ENCODE measurements at regions not wholly inside any gene's neighbourhood (a gene's known extent, or its start where the extent isn't known, plus 50 kb on each side); places are given as distances from the start of the nearest gene placed in this dataset.

DNA sequence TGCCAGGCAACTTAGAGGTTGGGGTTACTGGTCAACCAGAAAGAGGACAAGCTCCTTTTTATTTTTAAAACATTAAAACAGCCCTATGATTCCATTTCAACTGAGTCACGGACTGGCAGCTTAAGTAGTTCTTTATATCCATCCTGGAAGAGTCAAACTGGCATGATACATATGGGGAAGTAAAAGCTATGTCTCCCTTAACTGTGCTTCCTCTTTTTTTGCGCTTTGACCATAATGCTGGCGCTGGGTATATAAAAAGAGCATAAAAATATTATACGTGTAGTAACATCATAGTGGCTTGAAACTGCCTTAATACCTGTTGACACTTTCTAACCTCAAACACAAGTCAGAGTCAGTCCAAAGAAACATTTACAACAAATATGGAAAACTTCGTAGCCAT lies 274.4 kb downstream of the CSNK1G3 start:
- Mint-ChIP-seq H3K27me3 (peaks cover 8% of the 10 kb centered on the region), H3K4me3 (no peak overlapping the region), H3K9me3 (peaks cover 11% of the 10 kb centered on the region), H3K4me1 (peaks cover 11% of the 10 kb centered on the region), H3K36me3 (no peaks in the 10 kb centered on the region), H3K27ac (no peak overlapping the region)
- no peak for ATAC-seq

DNA sequence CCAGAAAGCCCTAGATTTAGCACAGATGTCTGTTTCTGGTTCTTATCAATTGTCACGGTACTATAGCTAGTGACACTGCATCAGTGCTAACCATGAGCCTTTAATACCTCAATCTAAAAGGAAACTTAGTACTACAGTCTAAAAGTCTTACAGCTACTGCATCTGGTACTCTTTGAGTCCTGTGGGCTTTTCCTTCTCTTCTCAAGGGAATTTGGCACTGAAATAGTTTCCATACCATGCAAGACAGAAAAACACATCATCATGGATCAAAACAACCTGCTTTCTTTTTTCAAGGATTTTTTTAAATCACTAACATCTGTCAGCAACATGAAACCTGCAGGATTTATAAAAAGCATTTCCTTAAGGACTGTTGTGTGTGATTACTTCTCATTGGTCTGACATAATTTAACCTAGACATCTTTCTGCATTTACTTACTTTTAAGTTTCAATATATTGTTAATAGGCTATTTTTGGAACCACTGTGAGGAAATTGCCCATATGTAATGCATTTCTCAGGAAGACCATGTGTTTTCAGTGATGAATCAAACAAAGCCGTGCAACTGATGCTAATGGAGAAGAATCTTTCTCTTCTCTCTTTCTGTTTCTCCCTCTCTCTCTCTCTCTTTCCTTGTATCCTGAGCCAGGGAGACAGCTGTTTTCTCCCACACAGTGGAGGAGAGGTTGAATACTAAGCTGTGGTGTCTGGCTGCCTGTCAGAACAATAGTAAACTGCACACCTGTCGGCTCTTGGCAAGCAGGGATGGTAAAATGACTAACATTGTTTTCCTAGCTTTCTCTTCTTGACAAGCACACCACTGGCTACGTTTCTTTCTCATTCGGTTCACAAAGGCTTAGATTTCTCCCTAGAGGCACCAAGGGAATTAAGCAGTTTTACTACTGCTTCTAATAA lies 273.4 kb downstream of the CSNK1G3 start:
- H3K27ac Mint-ChIP-seq = no peak overlapping the region
- H3K4me1 Mint-ChIP-seq = peaks cover 11% of the 10 kb centered on the region
- H3K27me3 Mint-ChIP-seq = peaks cover 8% of the 10 kb centered on the region
- no peak overlapping the region for H3K4me3 Mint-ChIP-seq
- peaks cover 11% of the 10 kb centered on the region for H3K9me3 Mint-ChIP-seq
- H3K36me3 Mint-ChIP-seq = no peaks in the 10 kb centered on the region
- no peak for ATAC-seq

- no peak overlapping the region for H3K27ac Mint-ChIP-seq
- H3K36me3 Mint-ChIP-seq = no peaks in the 10 kb centered on the region
- ATAC-seq = no peak
- no peaks in the 10 kb centered on the region for H3K9me3 Mint-ChIP-seq
- peaks cover 8% of the 10 kb centered on the region for H3K27me3 Mint-ChIP-seq
- peaks cover 11% of the 10 kb centered on the region for H3K4me1 Mint-ChIP-seq
- no peak overlapping the region for H3K4me3 Mint-ChIP-seq
Observed at GRCh38 chr5:123783421-123783820, 271.4 kb downstream of the CSNK1G3 start.

DNA sequence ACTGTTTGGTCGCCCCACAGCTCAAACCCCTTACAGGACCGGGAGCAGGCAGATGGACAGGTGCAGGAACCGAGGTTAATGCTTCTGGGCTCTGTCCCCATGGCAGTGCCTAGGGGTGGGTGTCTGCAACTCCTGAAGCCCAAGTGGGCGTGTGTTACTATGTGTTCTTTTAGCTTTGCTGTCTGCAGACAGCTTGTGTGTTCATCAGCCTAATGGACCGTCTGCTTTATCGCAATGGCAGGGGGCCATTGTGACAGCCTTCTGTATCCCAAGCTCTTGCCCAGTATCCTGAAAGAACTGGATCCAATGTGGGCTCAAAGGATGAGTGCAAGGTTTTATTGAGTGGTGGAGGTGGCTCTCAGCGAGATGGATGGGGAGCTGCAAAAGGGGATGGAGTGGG lies 266.7 kb downstream of the CSNK1G3 start:
- Mint-ChIP-seq H3K36me3 (no peaks in the 10 kb centered on the region), H3K27ac (no peak overlapping the region), H3K4me3 (no peak overlapping the region), H3K27me3 (no peaks in the 10 kb centered on the region), H3K4me1 (no peaks in the 10 kb centered on the region), H3K9me3 (no peaks in the 10 kb centered on the region)
- no peak for ATAC-seq

GRCh38 chr5:123776761-123777160 lies 264.8 kb downstream of the CSNK1G3 start:
- Mint-ChIP-seq H3K4me3 (no peak overlapping the region), H3K9me3 (peaks cover 6% of the 10 kb centered on the region), H3K4me1 (no peaks in the 10 kb centered on the region), H3K27me3 (no peaks in the 10 kb centered on the region), H3K36me3 (no peaks in the 10 kb centered on the region), H3K27ac (no peak overlapping the region)
- no peak for ATAC-seq

GRCh38 chr5:123771715-123772114 lies 259.7 kb downstream of the CSNK1G3 start:
- no peaks in the 10 kb centered on the region for H3K36me3 Mint-ChIP-seq
- H3K27me3 Mint-ChIP-seq = no peaks in the 10 kb centered on the region
- H3K27ac Mint-ChIP-seq = no peak overlapping the region
- no peak overlapping the region for H3K4me3 Mint-ChIP-seq
- peaks cover 6% of the 10 kb centered on the region for H3K9me3 Mint-ChIP-seq
- no peaks in the 10 kb centered on the region for H3K4me1 Mint-ChIP-seq
- no peak for ATAC-seq

DNA sequence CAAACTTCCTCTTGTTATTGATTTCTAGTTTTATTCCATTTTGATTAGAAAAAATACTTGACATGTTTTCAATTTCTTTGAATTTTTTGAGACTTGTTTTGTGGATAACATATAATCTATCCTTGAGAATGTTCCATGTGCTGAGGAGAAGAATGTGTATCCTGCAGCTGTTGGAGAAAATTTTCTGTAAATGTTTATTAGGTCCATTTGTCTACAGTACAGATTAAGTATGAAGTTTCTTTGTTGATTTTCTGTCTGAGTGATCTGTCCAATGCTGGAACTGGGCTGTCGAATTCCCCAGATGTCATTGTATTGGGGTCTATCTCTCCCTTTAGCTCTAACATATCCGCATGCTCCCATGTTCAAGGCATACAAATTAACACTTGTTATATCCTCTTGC lies 251.2 kb downstream of the CSNK1G3 start:
- no peaks in the 10 kb centered on the region for H3K4me1 Mint-ChIP-seq
- ATAC-seq = no peak

DNA sequence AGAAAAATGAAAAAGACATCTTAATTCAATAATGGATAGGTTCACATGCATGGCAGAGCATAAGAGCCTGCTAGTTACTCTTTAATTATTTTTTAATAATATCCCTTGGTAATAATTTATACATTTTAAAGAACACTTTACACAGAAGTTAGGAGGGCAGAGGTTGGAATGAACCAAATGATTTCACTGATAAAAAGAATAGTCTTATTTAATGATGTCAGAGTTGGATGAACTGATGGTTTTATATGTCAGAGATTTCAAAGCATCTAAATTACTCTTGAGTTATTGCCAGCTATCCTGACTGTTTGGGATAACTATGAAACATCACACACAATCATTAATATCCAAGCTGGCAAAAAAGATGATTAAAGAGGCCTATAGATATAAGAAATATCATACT lies 244.8 kb downstream of the CSNK1G3 start:
- H3K27me3 Mint-ChIP-seq = no peaks in the 10 kb centered on the region
- ATAC-seq = no peak
- peaks cover 4% of the 10 kb centered on the region for H3K9me3 Mint-ChIP-seq
- no peaks in the 10 kb centered on the region for H3K36me3 Mint-ChIP-seq
- no peak overlapping the region for H3K4me3 Mint-ChIP-seq
- no peak overlapping the region for H3K27ac Mint-ChIP-seq
- H3K4me1 Mint-ChIP-seq = no peaks in the 10 kb centered on the region

More for the DNA sequence above, 251.2 kb downstream of the CSNK1G3 start:
- Mint-ChIP-seq H3K36me3 (no peaks in the 10 kb centered on the region), H3K9me3 (peaks cover 13% of the 10 kb centered on the region), H3K27ac (no peak overlapping the region), H3K4me3 (no peak overlapping the region), H3K27me3 (no peaks in the 10 kb centered on the region)

GRCh38 chr5:123756318-123756665 lies 244.3 kb downstream of the CSNK1G3 start:
- H3K4me3 Mint-ChIP-seq = no peak overlapping the region
- H3K9me3 Mint-ChIP-seq = peaks cover 4% of the 10 kb centered on the region
- no peaks in the 10 kb centered on the region for H3K27me3 Mint-ChIP-seq
- H3K4me1 Mint-ChIP-seq = no peaks in the 10 kb centered on the region
- H3K27ac Mint-ChIP-seq = no peak overlapping the region
- ATAC-seq = no peak
- no peaks in the 10 kb centered on the region for H3K36me3 Mint-ChIP-seq

- Mint-ChIP-seq H3K4me3 (no peak overlapping the region), H3K9me3 (peaks cover 4% of the 10 kb centered on the region), H3K36me3 (no peaks in the 10 kb centered on the region), H3K27ac (no peak overlapping the region), H3K27me3 (no peaks in the 10 kb centered on the region), H3K4me1 (no peaks in the 10 kb centered on the region)
- no peak for ATAC-seq
Observed at GRCh38 chr5:123755653-123756317, 243.8 kb downstream of the CSNK1G3 start.

DNA sequence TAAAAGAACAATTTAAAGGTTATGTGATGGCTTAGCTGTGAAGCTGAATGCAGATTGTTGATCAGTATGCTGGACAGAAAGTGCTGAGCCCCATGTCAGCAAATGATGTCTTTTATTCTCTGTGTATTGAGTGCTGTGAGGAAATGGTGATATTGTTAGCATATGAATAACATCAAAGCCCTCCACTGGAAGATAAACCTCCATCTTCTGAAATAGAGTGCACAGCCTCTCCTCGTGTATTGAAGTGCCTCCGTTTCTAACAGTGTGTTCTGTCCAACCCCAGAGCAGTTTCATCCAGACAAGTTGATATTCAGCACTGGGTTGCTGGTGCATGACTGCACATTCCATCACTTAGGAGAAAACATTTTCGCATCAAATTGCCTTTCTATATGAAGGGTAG lies 242.9 kb downstream of the CSNK1G3 start:
- Mint-ChIP-seq H3K4me1 (no peaks in the 10 kb centered on the region), H3K27me3 (no peaks in the 10 kb centered on the region), H3K36me3 (no peaks in the 10 kb centered on the region), H3K27ac (no peak overlapping the region), H3K9me3 (peaks cover 4% of the 10 kb centered on the region), H3K4me3 (no peak overlapping the region)
- no peak for ATAC-seq

DNA sequence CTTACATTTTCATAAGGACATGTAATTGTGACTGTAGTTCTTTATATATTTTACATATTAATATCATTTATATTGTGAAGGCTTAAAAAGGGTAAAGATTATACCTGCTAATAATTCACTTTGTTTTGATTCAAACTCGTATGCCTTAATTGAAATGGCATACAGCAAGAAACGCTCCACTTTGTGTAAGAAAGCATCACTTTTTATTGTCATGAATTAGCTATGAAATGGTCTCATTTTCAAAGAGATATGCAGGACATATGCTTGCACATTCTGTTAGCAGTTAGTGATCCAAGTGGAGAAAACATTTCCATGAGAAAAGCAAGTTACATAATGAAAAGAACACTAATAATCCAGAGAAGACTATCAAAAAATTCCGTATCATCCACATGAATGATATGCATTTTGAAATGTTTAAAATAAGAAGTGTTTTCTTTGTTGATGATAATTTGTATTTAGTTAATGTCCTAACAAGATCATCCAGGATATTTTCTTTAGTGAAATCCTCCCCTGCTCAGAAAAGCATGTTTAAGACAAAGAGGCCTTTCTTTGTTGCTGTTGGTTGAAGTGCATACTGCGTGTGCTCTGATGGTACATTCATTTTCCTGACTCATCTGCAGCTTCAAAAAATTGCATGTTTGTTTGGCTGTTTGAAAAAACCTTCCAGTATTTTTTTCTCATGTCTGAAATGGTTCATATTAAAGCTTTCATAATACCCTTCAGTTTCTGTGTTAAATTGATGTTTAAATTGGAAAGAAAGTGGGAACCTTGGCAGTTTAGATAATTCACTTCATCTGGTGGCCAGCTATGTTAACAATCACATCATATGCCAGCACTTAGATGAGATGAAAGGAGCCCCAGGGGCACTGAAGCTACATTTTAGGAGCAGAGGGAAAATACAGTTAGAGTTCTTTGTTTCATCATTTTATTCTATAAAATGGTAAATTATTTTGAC lies 242.2 kb downstream of the CSNK1G3 start:
- Mint-ChIP-seq H3K27ac (no peak overlapping the region), H3K4me1 (no peaks in the 10 kb centered on the region), H3K36me3 (no peaks in the 10 kb centered on the region), H3K27me3 (no peaks in the 10 kb centered on the region), H3K4me3 (no peak overlapping the region), H3K9me3 (peaks cover 4% of the 10 kb centered on the region)
- no peak for ATAC-seq

GRCh38 chr5:123753180-123753936 lies 241.4 kb downstream of the CSNK1G3 start:
- H3K9me3 Mint-ChIP-seq = no peaks in the 10 kb centered on the region
- H3K27me3 Mint-ChIP-seq = no peaks in the 10 kb centered on the region
- no peak for ATAC-seq
- H3K4me1 Mint-ChIP-seq = no peaks in the 10 kb centered on the region
- no peak overlapping the region for H3K4me3 Mint-ChIP-seq
- H3K36me3 Mint-ChIP-seq = no peaks in the 10 kb centered on the region
- H3K27ac Mint-ChIP-seq = no peak overlapping the region

DNA sequence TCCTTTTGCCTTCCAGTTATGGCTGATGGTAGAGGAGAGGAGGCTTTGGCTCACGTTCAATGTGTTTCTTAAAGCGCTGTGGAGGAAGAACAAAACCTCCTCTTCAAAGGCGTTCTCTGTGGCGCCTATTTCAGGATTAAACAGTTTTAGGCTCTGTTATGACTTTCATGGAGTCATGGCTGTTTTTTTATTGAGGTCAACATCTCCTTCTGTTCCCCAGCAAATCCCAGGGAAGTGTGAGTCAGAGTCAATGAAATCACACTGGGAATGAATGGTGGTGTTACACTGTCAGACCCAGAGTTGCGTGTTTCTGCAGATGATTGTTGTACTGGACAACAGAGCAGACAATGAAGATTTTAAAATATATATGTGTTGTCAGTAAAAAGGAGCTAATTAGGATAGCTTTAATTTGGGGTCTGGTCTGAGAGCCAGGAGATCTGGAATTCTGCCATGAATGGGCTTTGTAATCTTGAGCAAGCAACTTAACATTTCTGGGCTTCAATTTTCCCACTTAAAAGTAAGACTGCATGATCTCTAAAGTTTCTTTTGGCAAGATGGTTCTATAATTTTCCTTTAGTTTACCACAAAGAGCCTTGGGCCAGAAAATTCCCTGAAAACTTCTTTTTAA lies 240.7 kb downstream of the CSNK1G3 start:
- H3K4me1 Mint-ChIP-seq = no peaks in the 10 kb centered on the region
- no peak overlapping the region for H3K27ac Mint-ChIP-seq
- H3K27me3 Mint-ChIP-seq = no peaks in the 10 kb centered on the region
- no peaks in the 10 kb centered on the region for H3K36me3 Mint-ChIP-seq
- H3K4me3 Mint-ChIP-seq = no peak overlapping the region
- H3K9me3 Mint-ChIP-seq = no peaks in the 10 kb centered on the region
- no peak for ATAC-seq

All from stimulated activated memory B cell treated with anti-CD40 and anti-IgM and Interleukin-4, amounts not matched to agents 10 μg/mL and 1 μg/mL and 100 μg/mL, for 72 hours (primary cell).